Glomerular visceral epithelial cell (primary cell): ENCODE measurements at regions not wholly inside any gene's neighbourhood (a gene's known extent, or its start where the extent isn't known, plus 50 kb on each side); places are given as distances from the start of the nearest gene placed in this dataset.

Source experiments
- DNase-seq: peaks from one replicate; pipeline ENCODE4 v3.0.0-alpha.2; 2016; ENCODE audit errors: extremely low spot score

- peak; percentile 78 for DNase-seq
Observed at GRCh38 chr1:94617134-94617805, 75.7 kb upstream of the F3 start.

- DNase-seq: no peak
Observed at GRCh38 chr1:94616506-94616905, 74.9 kb upstream of the F3 start.

GRCh38 chr1:94614996-94615395 lies 73.4 kb upstream of the F3 start:
- DNase-seq: no peak

- DNase-seq: no peak
Observed at GRCh38 chr1:94614168-94614815, 72.7 kb upstream of the F3 start.

GRCh38 chr1:94612525-94613204 lies 71.1 kb upstream of the F3 start:
- DNase-seq: no peak

GRCh38 chr1:94611681-94612475 lies 70.3 kb upstream of the F3 start:
- no peak for DNase-seq

- no peak for DNase-seq
Observed at GRCh38 chr1:94609619-94610018, 68.1 kb upstream of the F3 start.

- DNase-seq: no peak
Observed at GRCh38 chr1:94608852-94609530, 67.4 kb upstream of the F3 start.

GRCh38 chr1:94608142-94608851 lies 66.7 kb upstream of the F3 start:
- peak; percentile 80 for DNase-seq

- DNase-seq: no peak
Observed at GRCh38 chr1:94607398-94607797, 65.8 kb upstream of the F3 start.

- no peak for DNase-seq
Observed at GRCh38 chr1:94606471-94606870, 64.9 kb upstream of the F3 start.

GRCh38 chr1:94603663-94604062 lies 62.1 kb upstream of the F3 start:
- DNase-seq: no peak

- no peak for DNase-seq
Observed at GRCh38 chr1:94602802-94603625, 61.5 kb upstream of the F3 start.

- DNase-seq: no peak
Observed at GRCh38 chr1:94602316-94602715, 60.8 kb upstream of the F3 start.

GRCh38 chr1:94600556-94600955 lies 59.0 kb upstream of the F3 start:
- no peak for DNase-seq

GRCh38 chr1:94599095-94599813 lies 57.7 kb upstream of the F3 start:
- no peak for DNase-seq

GRCh38 chr1:94597701-94598100 lies 56.1 kb upstream of the F3 start:
- peak; percentile 13 for DNase-seq

GRCh38 chr1:94596260-94596659 lies 54.7 kb upstream of the F3 start:
- DNase-seq: no peak

GRCh38 chr1:94595658-94596057 lies 54.1 kb upstream of the F3 start:
- DNase-seq: no peak

GRCh38 chr1:94593611-94594010 lies 52.1 kb upstream of the F3 start:
- no peak for DNase-seq
